DOHH2 (cell line): ENCODE measurements at regions not wholly inside any gene's neighbourhood (a gene's known extent, or its start where the extent isn't known, plus 50 kb on each side); places are given as distances from the start of the nearest gene placed in this dataset.

Source experiments
- H3F3A ChIP-seq: fragments of 200-600 bp; sonication (generic), shearing (Covaris generic); 2 replicates; pipeline ENCODE4 v1.6.0; 2016; ENCODE audit warnings: antibody characterized with exemption, mild to moderate bottlenecking; ENCODE audit not compliant: control insufficient read depth, insufficient read depth
- H3K27ac ChIP-seq: fragments of 200-600 bp; sonication (generic); 2 replicates; pipeline ENCODE4 v1.5.1; 2014; ENCODE audit warnings: low read depth, mild to moderate bottlenecking, low read length, moderate library complexity
- H3K27me3 ChIP-seq: fragments of 200-600 bp; sonication (generic); 2 replicates; pipeline ENCODE4 v1.6.1; 2014; ENCODE audit warnings: mild to moderate bottlenecking, low read length, mixed read lengths; ENCODE audit not compliant: control insufficient read depth
- H3K36me3 ChIP-seq: fragments of 200-600 bp; sonication (generic); 2 replicates; pipeline ENCODE4 v1.6.1; 2014; ENCODE audit warnings: mild to moderate bottlenecking, low read length, moderate library complexity, mixed read lengths; ENCODE audit not compliant: control insufficient read depth
- H3K4me1 ChIP-seq: fragments of 200-600 bp; sonication (generic); 2 replicates; pipeline ENCODE4 v1.6.1; 2014; ENCODE audit warnings: mild to moderate bottlenecking, low read length, mixed read lengths; ENCODE audit not compliant: control insufficient read depth
- H3K4me2 ChIP-seq: fragments of 200-600 bp; sonication (generic); 2 replicates; pipeline ENCODE4 v1.6.0; 2014; ENCODE audit warnings: mild to moderate bottlenecking, low read length, moderate library complexity
- H3K4me3 ChIP-seq: fragments of 200-600 bp; sonication (generic); 2 replicates; pipeline ENCODE4 v1.5.1; 2014; ENCODE audit warnings: mild to moderate bottlenecking, low read length, mixed read lengths
- H3K79me2 ChIP-seq: fragments of 200-600 bp; sonication (generic); 2 replicates; pipeline ENCODE4 v1.6.1; 2014; ENCODE audit warnings: mild to moderate bottlenecking, low read length, mixed read lengths; ENCODE audit not compliant: control insufficient read depth
- H3K9me2 ChIP-seq: fragments of 200-600 bp; sonication (generic); replicated peaks from 2 replicates; pipeline ENCODE4 v1.6.1; 2014; ENCODE audit warnings: mild to moderate bottlenecking, low read length, mixed read lengths; ENCODE audit not compliant: control insufficient read depth
- H3K9me3 ChIP-seq: fragments of 200-600 bp; sonication (generic); 2 replicates; pipeline ENCODE4 v1.6.1; 2014; ENCODE audit warnings: antibody characterized with exemption, low read length, mixed read lengths; ENCODE audit not compliant: control insufficient read depth, insufficient read depth
- H4K20me1 ChIP-seq: fragments of 200-600 bp; sonication (generic); 2 replicates; pipeline ENCODE4 v1.6.0; 2014; ENCODE audit warnings: low read depth, mild to moderate bottlenecking, antibody characterized with exemption, low read length, moderate library complexity; ENCODE audit not compliant: control insufficient read depth, insufficient read depth
- EZH2phosphoT487 ChIP-seq: fragments of 200-600 bp; sonication (generic); IDR thresholded peaks from 2 replicates; pipeline ENCODE4 v1.6.1; 2017; ENCODE audit warnings: borderline replicate concordance, mild to moderate bottlenecking, antibody characterized with exemption, low read length, moderate library complexity, mixed read lengths
- TF ChIP-seq, protein P1 (sequence below): fragments of 200-600 bp; sonication (generic); IDR thresholded peaks from one replicate; pipeline ENCODE4 v1.5.1; 2014; ENCODE audit warnings: antibody characterized with exemption, mild to moderate bottlenecking, low read depth, low read length; ENCODE audit not compliant: poor library complexity, severe bottlenecking

DNA sequence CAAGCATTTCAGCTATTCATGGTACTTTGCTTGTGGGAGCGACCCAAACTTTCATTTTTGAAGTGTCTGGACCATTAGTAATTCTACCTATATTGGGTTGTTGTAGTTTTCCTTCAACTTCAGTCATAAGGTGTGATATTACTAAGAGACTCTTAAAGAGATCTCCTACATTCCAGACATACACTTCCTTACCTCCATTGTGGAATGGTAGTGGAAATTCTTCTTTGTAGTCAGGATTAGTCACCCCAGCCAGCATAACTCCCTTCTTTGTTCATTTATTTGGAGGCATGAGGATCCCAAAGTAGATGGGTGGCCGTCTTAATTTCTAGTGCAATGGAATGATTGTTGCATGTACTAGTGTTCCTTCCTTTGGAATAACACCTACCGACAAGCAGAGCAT lies 991.4 kb downstream of the ARAP2 start:
- no peak overlapping the region for H3K4me2 ChIP-seq
- no peaks in the 10 kb centered on the region for H3F3A ChIP-seq
- H3K4me3 ChIP-seq, result no peak overlapping the region
- no peaks in the 10 kb centered on the region for H3K4me1 ChIP-seq
- no peaks in the 10 kb centered on the region for H3K9me3 ChIP-seq
- H3K79me2 ChIP-seq, result no peaks in the 10 kb centered on the region
- no peaks in the 10 kb centered on the region for H4K20me1 ChIP-seq
- TF ChIP-seq, protein P1, sequence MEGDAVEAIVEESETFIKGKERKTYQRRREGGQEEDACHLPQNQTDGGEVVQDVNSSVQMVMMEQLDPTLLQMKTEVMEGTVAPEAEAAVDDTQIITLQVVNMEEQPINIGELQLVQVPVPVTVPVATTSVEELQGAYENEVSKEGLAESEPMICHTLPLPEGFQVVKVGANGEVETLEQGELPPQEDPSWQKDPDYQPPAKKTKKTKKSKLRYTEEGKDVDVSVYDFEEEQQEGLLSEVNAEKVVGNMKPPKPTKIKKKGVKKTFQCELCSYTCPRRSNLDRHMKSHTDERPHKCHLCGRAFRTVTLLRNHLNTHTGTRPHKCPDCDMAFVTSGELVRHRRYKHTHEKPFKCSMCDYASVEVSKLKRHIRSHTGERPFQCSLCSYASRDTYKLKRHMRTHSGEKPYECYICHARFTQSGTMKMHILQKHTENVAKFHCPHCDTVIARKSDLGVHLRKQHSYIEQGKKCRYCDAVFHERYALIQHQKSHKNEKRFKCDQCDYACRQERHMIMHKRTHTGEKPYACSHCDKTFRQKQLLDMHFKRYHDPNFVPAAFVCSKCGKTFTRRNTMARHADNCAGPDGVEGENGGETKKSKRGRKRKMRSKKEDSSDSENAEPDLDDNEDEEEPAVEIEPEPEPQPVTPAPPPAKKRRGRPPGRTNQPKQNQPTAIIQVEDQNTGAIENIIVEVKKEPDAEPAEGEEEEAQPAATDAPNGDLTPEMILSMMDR, result no peak
- no peak for TF ChIP-seq EZH2phosphoT487
- no peak overlapping the region for H3K27ac ChIP-seq
- no peaks in the 10 kb centered on the region for H3K36me3 ChIP-seq
- H3K9me2 ChIP-seq, result no peaks in the 10 kb centered on the region
- H3K27me3 ChIP-seq, result no peaks in the 10 kb centered on the region

DNA sequence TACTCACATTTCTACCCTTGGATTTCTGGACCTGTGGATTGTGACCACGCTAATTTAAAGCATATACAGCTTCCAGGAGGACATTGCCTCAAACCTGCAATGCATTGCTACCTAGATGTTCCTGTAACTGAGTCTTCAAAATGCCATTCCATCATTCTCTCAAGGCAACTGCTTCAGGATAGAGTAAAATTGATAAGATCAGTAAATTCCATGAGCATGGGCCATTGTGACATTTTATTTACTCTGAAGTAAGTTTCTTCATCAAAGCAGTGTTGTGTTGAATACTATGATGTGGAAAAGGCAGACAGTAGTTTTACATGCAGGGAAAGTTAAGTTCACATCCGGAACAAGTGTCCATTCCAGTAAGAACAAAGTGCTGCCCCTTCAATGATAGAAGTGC lies 991.0 kb downstream of the ARAP2 start:
- H3K9me3 ChIP-seq, result no peaks in the 10 kb centered on the region
- TF ChIP-seq, protein P1, result no peak
- TF ChIP-seq EZH2phosphoT487, result no peak

DNA sequence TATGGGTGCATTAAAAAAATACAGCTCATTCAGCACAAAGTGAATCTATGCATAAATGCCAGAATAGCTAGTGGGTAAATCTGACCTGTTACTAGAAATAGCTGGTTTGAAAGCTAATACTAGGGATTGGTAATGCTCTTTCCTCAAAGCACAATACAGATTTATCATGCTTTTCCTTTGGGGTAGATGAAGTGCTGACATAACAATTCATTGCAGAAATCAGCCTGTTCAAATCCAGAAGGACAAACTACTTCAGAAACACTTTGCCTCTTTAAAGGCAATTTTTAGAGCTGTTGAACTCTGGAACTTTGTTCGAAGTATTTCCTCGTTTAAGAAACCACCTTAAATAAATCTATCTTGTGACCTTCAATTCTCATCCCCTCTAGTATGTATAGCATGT lies 957.9 kb downstream of the ARAP2 start:
- Histone ChIP-seq H3K79me2 (no peaks in the 10 kb centered on the region), H3F3A (no peaks in the 10 kb centered on the region), H3K27me3 (no peaks in the 10 kb centered on the region), H3K36me3 (no peaks in the 10 kb centered on the region), H3K4me3 (no peak overlapping the region), H3K4me2 (no peak overlapping the region), H3K4me1 (no peaks in the 10 kb centered on the region), H3K27ac (no peak overlapping the region), H3K9me3 (0 out of 2 replicates have a peak, but pooled peaks cover 3% of the 10 kb centered on the region), H4K20me1 (no peaks in the 10 kb centered on the region), H3K9me2 (no peaks in the 10 kb centered on the region)
- no peak for TF ChIP-seq EZH2phosphoT487
- TF ChIP-seq, protein P1, result no peak

More for the DNA sequence above, 991.0 kb downstream of the ARAP2 start:
- H3K4me3 ChIP-seq, result no peak overlapping the region
- H3K36me3 ChIP-seq, result no peaks in the 10 kb centered on the region
- H4K20me1 ChIP-seq, result no peaks in the 10 kb centered on the region
- no peaks in the 10 kb centered on the region for H3F3A ChIP-seq
- no peaks in the 10 kb centered on the region for H3K79me2 ChIP-seq
- H3K4me2 ChIP-seq, result no peak overlapping the region
- H3K27me3 ChIP-seq, result no peaks in the 10 kb centered on the region
- H3K4me1 ChIP-seq, result no peaks in the 10 kb centered on the region
- no peak overlapping the region for H3K27ac ChIP-seq
- no peaks in the 10 kb centered on the region for H3K9me2 ChIP-seq
